ENCODE measurements at regions not wholly inside any gene's neighbourhood (a gene's known extent, or its start where the extent isn't known, plus 50 kb on each side); places are given as distances from the start of the nearest gene placed in this dataset.

- peaks cover 87% of the 10 kb centered on the region for H3K4me1 Mint-ChIP-seq
- ATAC-seq = peak; percentile 80
- no peaks in the 10 kb centered on the region for H3K9me3 Mint-ChIP-seq
Measured at GRCh38 chr15:69994429-69995205, 103.1 kb downstream of the TLE3 start.

GRCh38 chr15:69996321-69997160, 101.2 kb downstream of the TLE3 start:
- ATAC-seq = no peak
- H3K36me3 Mint-ChIP-seq = no peaks in the 10 kb centered on the region
- H3K27ac Mint-ChIP-seq = peak overlapping the region; percentile 53
- no peak overlapping the region for H3K4me3 Mint-ChIP-seq
- peaks cover 92% of the 10 kb centered on the region for H3K4me1 Mint-ChIP-seq
- H3K27me3 Mint-ChIP-seq = no peaks in the 10 kb centered on the region
- no peaks in the 10 kb centered on the region for H3K9me3 Mint-ChIP-seq

More at GRCh38 chr15:69994429-69995205, 103.1 kb downstream of the TLE3 start:
- Mint-ChIP-seq H3K36me3 (no peaks in the 10 kb centered on the region), H3K27me3 (no peaks in the 10 kb centered on the region), H3K27ac (peak overlapping the region; percentile 31), H3K4me3 (no peak overlapping the region)

DNA sequence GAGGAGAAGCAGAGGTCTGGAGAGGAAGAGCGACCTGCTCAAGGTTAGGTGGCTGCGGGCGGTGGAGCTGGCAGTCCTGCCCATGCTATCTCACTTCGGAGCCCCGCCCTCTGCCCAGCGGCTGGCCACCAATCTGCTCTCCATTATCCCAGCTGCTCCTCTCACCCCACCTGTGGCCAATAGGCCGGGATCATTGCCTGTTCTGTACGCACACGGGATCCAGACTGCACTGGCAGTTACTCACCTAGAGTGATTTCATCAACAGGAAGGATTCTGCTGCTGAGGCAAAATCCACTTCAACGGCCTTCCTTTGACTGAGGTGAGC, 100.6 kb downstream of the TLE3 start:
- no peaks in the 10 kb centered on the region for H3K27me3 Mint-ChIP-seq
- no peak overlapping the region for H3K4me3 Mint-ChIP-seq
- no peaks in the 10 kb centered on the region for H3K9me3 Mint-ChIP-seq
- no peaks in the 10 kb centered on the region for H3K36me3 Mint-ChIP-seq
- ATAC-seq = no peak
- peak overlapping the region; percentile 53 for H3K27ac Mint-ChIP-seq
- H3K4me1 Mint-ChIP-seq = peaks cover 95% of the 10 kb centered on the region

Measured in stimulated activated memory B cell treated with anti-CD40 and anti-IgM and Interleukin-4, amounts not matched to agents 10 μg/mL and 1 μg/mL and 100 μg/mL, for 72 hours (primary cell).